Ishikawa (cell line): ENCODE measurements at regions not wholly inside any gene's neighbourhood (a gene's known extent, or its start where the extent isn't known, plus 50 kb on each side); places are given as distances from the start of the nearest gene placed in this dataset.

Source experiments
- CEBPB ChIP-seq: IDR thresholded peaks from 2 replicates; pipeline ENCODE4 v1.6.1; 2012
- EGR1 ChIP-seq: IDR thresholded peaks from 2 replicates; pipeline ENCODE4 v1.6.1; 2012
- FOXM1 ChIP-seq: IDR thresholded peaks from 2 replicates; pipeline ENCODE4 v1.6.1; 2012; ENCODE audit warnings: low read depth, borderline replicate concordance
- RAD21 ChIP-seq: IDR thresholded peaks from 2 replicates; pipeline ENCODE4 v1.6.1; 2012; ENCODE audit warnings: low read depth
- TAF1 ChIP-seq: IDR thresholded peaks from 2 replicates; pipeline ENCODE4 v1.6.1; 2012; ENCODE audit warnings: low read depth, mild to moderate bottlenecking
- YY1 ChIP-seq: IDR thresholded peaks from 2 replicates; pipeline ENCODE4 v1.6.1; 2012; ENCODE audit warnings: low read depth
- ZBTB7A ChIP-seq: IDR thresholded peaks from 2 replicates; pipeline ENCODE4 v1.6.1; 2012; ENCODE audit warnings: low read depth
- TF ChIP-seq, protein P1 (sequence below): IDR thresholded peaks from 2 replicates; pipeline ENCODE4 v1.6.1; 2012; ENCODE audit warnings: low read depth, mild to moderate bottlenecking
- TF ChIP-seq, protein P2 (sequence below): IDR thresholded peaks from 2 replicates; pipeline ENCODE4 v1.6.1; 2012

DNA sequence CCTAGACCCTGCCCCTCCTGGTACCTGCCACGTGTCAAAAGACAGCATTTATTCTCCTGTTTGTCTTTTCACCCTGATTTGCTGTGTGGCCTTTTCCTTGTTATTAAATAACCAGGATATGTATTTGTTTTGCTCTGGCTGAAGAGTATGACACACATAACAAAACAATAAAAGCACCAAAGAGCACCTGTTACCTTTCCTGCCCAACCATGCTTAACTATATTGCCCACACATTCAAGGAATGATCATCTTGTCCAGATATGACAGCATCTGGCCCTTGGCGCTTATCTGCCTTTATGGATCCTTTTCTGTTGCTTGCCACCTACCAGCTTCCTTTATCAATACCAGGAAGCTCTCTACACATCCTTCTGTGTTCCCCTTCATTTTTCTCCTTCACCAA is 357.7 kb downstream of the FGFR2 start:
- TF ChIP-seq TAF1 (no peak), EGR1 (no peak), RAD21 (no peak), CEBPB (no peak), FOXM1 (no peak), ZBTB7A (no peak), YY1 (no peak)
- TF ChIP-seq, protein P1, sequence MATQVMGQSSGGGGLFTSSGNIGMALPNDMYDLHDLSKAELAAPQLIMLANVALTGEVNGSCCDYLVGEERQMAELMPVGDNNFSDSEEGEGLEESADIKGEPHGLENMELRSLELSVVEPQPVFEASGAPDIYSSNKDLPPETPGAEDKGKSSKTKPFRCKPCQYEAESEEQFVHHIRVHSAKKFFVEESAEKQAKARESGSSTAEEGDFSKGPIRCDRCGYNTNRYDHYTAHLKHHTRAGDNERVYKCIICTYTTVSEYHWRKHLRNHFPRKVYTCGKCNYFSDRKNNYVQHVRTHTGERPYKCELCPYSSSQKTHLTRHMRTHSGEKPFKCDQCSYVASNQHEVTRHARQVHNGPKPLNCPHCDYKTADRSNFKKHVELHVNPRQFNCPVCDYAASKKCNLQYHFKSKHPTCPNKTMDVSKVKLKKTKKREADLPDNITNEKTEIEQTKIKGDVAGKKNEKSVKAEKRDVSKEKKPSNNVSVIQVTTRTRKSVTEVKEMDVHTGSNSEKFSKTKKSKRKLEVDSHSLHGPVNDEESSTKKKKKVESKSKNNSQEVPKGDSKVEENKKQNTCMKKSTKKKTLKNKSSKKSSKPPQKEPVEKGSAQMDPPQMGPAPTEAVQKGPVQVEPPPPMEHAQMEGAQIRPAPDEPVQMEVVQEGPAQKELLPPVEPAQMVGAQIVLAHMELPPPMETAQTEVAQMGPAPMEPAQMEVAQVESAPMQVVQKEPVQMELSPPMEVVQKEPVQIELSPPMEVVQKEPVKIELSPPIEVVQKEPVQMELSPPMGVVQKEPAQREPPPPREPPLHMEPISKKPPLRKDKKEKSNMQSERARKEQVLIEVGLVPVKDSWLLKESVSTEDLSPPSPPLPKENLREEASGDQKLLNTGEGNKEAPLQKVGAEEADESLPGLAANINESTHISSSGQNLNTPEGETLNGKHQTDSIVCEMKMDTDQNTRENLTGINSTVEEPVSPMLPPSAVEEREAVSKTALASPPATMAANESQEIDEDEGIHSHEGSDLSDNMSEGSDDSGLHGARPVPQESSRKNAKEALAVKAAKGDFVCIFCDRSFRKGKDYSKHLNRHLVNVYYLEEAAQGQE = no peak
- TF ChIP-seq, protein P2, sequence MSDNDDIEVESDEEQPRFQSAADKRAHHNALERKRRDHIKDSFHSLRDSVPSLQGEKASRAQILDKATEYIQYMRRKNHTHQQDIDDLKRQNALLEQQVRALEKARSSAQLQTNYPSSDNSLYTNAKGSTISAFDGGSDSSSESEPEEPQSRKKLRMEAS = no peak
